Right cardiac atrium (tissue), 5 donors: ENCODE measurements at regions not wholly inside any gene's neighbourhood (a gene's known extent, or its start where the extent isn't known, plus 50 kb on each side); places are given as distances from the start of the nearest gene placed in this dataset.
"Not testable (repeated sequence)": the region's sequence is repeated elsewhere in the genome, so short reads cannot be mapped to it uniquely, and the experiment has no call there.

Experiments
- ATAC-seq, 2 donors: fragments of 200-7000 bp; cut with Tn5 transposase; one replicate each; pipeline versions ENCODE4 v1.8.0 to v1.9.1; 2020; ENCODE audit warnings: moderate library complexity in 2 of 2, mild to moderate bottlenecking in 1 of 2
- DNase-seq, 3 donors: peaks; one replicate each; pipeline ENCODE4 v3.0.0-alpha.2; 2020
- H3K27ac ChIP-seq: one replicate; pipeline ENCODE4 v1.5.1; 2013; ENCODE audit warnings: mild to moderate bottlenecking, low read length, control low read depth, moderate library complexity
- H3K27me3 ChIP-seq: one replicate; pipeline ENCODE4 v1.6.1; 2013; ENCODE audit not compliant: control insufficient read depth, insufficient read depth
- H3K4me1 ChIP-seq: one replicate; pipeline ENCODE4 v1.6.1; 2013; ENCODE audit warnings: low read length; ENCODE audit not compliant: control insufficient read depth, insufficient read depth
- H3K4me3 ChIP-seq: one replicate; pipeline ENCODE4 v1.5.1; 2013; ENCODE audit warnings: low read length, control low read depth
- H3K9me3 ChIP-seq: one replicate; pipeline ENCODE4 v1.6.1; 2013; ENCODE audit warnings: low read length; ENCODE audit not compliant: control insufficient read depth
- WGBS: extraction: QIAGEN DNeasy Blood & Tissue Kit; methylation state at CpG from one replicate; pipeline ENCODE4 v1.1.7; 2013; 5-methylcytosine and 5-hydroxymethylcytosine counted together
- intact Hi-C, 4 donors: fragments of 100-400 bp; cut with DNase I; formaldehyde crosslinking; loops; one replicate each; pipeline versions ENCODE4 v1.11.0 to v1.14.0; 2022 to 2023
- donor health status: healthy with polysubstance abuse.
- donor health status: DM: no; HTN: yes; CAD: no.
- donor health status: DM: no; HTN: no; CAD: no.
- donor health status: DM: no; HTN: yes; CAD: no; lungs with severe emphysema.
- donor health status: DM: yes; HTN: yes; CAD: no.

DNA sequence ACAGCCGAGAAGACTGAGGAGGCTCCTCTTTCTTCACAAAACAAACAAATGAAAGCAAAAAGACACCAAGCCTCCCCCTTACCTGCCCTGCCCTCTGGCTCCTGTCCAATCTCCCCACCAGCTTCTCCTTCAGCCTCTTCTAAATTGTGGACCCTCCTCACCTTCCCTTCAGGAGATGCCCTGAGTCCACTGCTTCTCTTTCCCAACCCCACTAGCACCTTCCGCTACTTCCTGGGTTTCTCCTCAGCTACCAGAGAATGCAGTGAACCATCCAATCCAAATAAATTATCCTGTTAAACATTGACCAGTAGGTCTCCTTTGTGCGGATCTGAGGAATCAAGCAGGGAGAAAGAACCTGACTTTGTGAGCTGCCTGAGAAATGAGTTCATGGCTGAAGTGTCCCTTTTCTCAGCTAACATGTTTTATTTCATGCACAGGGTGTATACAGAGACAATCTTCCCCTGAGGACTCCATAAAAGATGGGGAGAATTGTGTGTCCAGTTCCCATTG, 63.2 kb upstream of the VPREB1 start:
- DNase-seq (no peak), ATAC-seq (no peak)
- Histone ChIP-seq H3K27me3 (peaks cover 2% of the 10 kb centered on the region), H3K4me1 (no peaks in the 10 kb centered on the region), H3K4me3 (no peak overlapping the region), H3K27ac (no peak overlapping the region), H3K9me3 (no peaks in the 10 kb centered on the region)
- WGBS, result 74% methylated on average over 3 of the region's 3 CpGs
- intact Hi-C loops, result no loop called here

DNA sequence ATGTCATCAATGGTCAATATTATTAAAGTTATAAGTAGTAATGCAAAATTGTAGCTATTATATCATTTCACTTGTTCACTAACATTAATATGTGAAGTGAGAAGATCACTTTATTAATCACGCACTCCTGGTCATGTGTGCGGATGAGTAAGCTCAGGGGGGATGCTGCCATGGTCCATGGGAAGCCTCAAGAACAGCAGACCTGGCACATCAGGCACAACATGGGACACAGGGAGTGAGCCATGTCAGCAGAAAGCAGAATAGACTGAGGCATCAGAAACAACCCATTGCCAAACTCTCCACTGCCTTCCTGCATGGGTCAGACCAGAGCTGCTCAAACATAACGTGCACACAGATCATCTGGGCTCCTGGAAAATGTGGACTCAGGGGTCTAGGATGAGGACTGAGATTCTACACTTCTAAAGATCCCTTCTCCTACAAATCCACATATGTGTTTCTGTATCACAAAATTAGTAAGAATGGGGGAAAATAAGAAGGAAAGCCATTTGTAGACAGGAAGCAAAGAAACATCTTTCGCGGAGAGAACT, 63.8 kb upstream of the VPREB1 start:
- Histone ChIP-seq H3K9me3 (no peaks in the 10 kb centered on the region), H3K27me3 (peaks cover 2% of the 10 kb centered on the region), H3K27ac (no peak overlapping the region), H3K4me3 (no peak overlapping the region), H3K4me1 (no peaks in the 10 kb centered on the region)
- WGBS, result 73% methylated on average over 5 of the region's 5 CpGs
- ATAC-seq (no peak), DNase-seq (no peak)
- intact Hi-C loops, result no loop called here

GRCh38 chr22:22179858-22180257, 64.7 kb upstream of the VPREB1 start:
- intact Hi-C loops, result no loop called here
- H3K27ac ChIP-seq, result no peak overlapping the region
- peaks cover 2% of the 10 kb centered on the region for H3K27me3 ChIP-seq
- no peak for ATAC-seq
- no peaks in the 10 kb centered on the region for H3K9me3 ChIP-seq
- H3K4me1 ChIP-seq, result no peaks in the 10 kb centered on the region
- DNase-seq, result no peak
- WGBS, result 62% methylated on average over 3 of the region's 3 CpGs
- H3K4me3 ChIP-seq, result no peak overlapping the region

- H3K9me3 ChIP-seq, result no peaks in the 10 kb centered on the region
- no peak for DNase-seq
- H3K4me1 ChIP-seq, result no peaks in the 10 kb centered on the region
- H3K27me3 ChIP-seq, result peaks cover 2% of the 10 kb centered on the region
- no peak overlapping the region for H3K4me3 ChIP-seq
- H3K27ac ChIP-seq, result no peak overlapping the region
- WGBS, result 63% methylated on average over 2 of the region's 2 CpGs
- no peak for ATAC-seq
- intact Hi-C loops, result no loop called here
Observed at GRCh38 chr22:22178992-22179391, 65.6 kb upstream of the VPREB1 start.

DNA sequence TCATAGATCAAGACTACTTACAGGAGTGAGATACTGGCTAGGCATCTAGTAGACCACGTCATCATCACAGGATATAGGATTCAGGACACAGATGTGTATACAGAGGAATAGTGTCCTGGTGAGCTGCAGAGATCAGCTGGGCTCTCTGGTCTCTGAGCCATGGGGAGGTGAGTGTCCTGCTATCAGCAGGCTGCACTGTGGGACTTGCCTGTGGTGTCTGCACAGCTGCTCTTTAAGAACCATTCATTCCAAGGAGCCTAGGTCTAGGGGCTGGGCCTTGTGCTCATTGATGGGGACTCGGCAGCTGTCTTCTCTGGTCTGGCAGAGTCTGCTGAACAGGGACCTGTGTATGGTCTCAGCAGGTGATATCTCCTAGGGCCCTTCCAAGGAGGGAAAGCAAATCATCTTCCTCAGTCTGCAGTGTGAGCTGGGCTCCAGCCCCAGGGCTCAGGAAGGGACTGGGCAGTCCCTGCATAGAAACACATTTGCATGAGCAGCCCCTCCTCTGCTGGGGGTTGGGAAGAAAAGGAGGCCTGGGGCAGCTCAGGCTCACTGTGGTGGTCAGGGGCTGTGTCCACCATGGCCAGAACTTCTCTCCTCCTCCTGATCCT, 66.1 kb upstream of the VPREB1 start:
- Histone ChIP-seq H3K4me3 (no peak overlapping the region), H3K4me1 (no peaks in the 10 kb centered on the region), H3K9me3 (no peaks in the 10 kb centered on the region), H3K27me3 (peaks cover 2% of the 10 kb centered on the region), H3K27ac (no peak overlapping the region)
- intact Hi-C loops, result no loop called here
- DNase-seq (no peak), ATAC-seq (no peak)
- 69% methylated on average over 2 of the region's 2 CpGs for WGBS

- Histone ChIP-seq H3K27ac (no peak overlapping the region), H3K9me3 (no peaks in the 10 kb centered on the region), H3K4me1 (no peaks in the 10 kb centered on the region), H3K27me3 (no peaks in the 10 kb centered on the region), H3K4me3 (no peak overlapping the region)
- intact Hi-C loops, result no loop called here
- ATAC-seq (no peak), DNase-seq (no peak)
- 73% methylated on average over 4 of the region's 4 CpGs for WGBS
Observed at GRCh38 chr22:22176929-22177616, 67.5 kb upstream of the VPREB1 start.

- intact Hi-C loops, H3K4me1 ChIP-seq, H3K27me3 ChIP-seq, DNase-seq, H3K9me3 ChIP-seq, H3K27ac ChIP-seq, H3K4me3 ChIP-seq, ATAC-seq: not testable (repeated sequence)
- 65% methylated on average over 5 of the region's 6 CpGs for WGBS
Observed at GRCh38 chr22:22172896-22173628, 71.5 kb upstream of the VPREB1 start.

- H3K27me3 ChIP-seq, result no peaks in the 10 kb centered on the region
- DNase-seq (no peak), ATAC-seq (no peak)
- no peak overlapping the region for H3K27ac ChIP-seq
- H3K4me1 ChIP-seq, result no peaks in the 10 kb centered on the region
- H3K4me3 ChIP-seq, result no peak overlapping the region
- 30% methylated on average over 6 of the region's 6 CpGs for WGBS
- intact Hi-C loops, result no loop called here
- H3K9me3 ChIP-seq, result no peaks in the 10 kb centered on the region
Observed at GRCh38 chr22:22171357-22172218, 73.0 kb upstream of the VPREB1 start.

DNA sequence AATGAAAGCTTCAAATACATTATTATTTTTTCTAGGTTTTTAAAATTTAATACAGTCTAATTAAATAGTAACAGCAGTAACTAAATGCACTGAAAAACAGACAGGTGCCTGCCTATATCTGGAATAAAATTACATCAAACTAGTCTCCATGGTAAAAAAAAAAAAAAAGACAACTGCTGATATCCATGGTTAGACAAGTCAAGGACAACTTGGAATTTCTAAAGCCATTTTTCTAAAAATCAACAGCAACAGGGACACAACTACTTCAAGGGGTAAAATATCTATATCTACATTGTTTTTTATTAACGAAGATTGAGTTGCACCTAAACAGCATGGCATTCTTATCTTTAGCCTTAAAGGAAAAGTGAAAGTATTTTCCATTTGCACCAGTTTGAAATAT, 74.7 kb upstream of the VPREB1 start:
- H3K27ac ChIP-seq, result no peak overlapping the region
- 44% methylated on average over 1 of the region's 1 CpG for WGBS
- DNase-seq, result no peak
- H3K4me3 ChIP-seq, result no peak overlapping the region
- H3K27me3 ChIP-seq, result no peaks in the 10 kb centered on the region
- H3K9me3 ChIP-seq, result no peaks in the 10 kb centered on the region
- intact Hi-C loops, result no loop called here
- no peak for ATAC-seq
- no peaks in the 10 kb centered on the region for H3K4me1 ChIP-seq

GRCh38 chr22:22168941-22169867, 75.4 kb upstream of the VPREB1 start:
- no peaks in the 10 kb centered on the region for H3K27me3 ChIP-seq
- WGBS, result 55% methylated on average over 9 of the region's 9 CpGs
- DNase-seq (no peak), ATAC-seq (no peak)
- H3K4me3 ChIP-seq, result no peak overlapping the region
- no peaks in the 10 kb centered on the region for H3K4me1 ChIP-seq
- intact Hi-C loops, result no loop called here
- H3K9me3 ChIP-seq, result no peaks in the 10 kb centered on the region
- H3K27ac ChIP-seq, result no peak overlapping the region
